HG02571 (cell line): ENCODE measurements at regions not wholly inside any gene's neighbourhood (a gene's known extent, or its start where the extent isn't known, plus 50 kb on each side); places are given as distances from the start of the nearest gene placed in this dataset.

Experiments used
- ATAC-seq: cut with Tn5 transposase; IDR thresholded peaks from one replicate; pipeline ENCODE4 v1.9.1; 2021; ENCODE audit warnings: mild to moderate bottlenecking, moderate library complexity; ENCODE audit not compliant: unreplicated experiment

DNA sequence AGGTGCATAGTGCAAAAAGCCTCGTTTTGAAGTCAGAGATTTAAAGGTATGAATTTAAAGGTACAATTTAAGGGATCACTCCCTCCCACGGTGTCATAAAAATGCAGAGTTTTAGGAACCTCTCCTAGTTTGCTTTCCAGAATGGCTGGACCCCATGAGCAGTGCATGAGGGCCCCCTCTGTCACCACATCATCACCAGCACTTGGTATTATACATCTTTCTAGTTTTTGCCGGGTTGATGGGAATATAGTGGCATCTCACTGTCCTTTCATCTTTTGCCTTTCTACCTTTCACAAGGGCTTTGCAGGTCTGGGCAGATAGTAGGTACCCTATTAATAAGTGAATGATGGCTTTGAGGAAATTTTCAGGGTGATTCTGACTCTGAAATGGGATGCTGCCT lies 103.6 kb upstream of the AGBL1 start:
- no peak for ATAC-seq

DNA sequence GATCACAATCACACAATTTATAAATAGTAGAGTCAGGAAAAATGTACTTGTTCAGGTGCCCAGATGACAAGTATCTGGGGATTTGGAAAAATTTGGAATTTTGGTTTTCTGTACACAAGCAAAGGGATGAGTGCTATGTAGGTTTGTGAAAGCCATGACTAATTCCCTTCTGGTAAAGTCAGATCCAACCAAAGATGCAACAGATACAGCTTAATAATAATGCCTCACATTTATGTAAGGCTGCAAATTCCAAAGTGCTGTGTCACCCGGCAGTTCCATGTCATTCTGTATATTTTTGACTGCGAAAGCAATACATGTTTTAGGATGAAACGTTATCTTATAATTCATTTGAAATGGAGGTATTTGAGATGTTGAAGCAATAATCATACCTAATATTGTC lies 102.7 kb upstream of the AGBL1 start:
- no peak for ATAC-seq

DNA sequence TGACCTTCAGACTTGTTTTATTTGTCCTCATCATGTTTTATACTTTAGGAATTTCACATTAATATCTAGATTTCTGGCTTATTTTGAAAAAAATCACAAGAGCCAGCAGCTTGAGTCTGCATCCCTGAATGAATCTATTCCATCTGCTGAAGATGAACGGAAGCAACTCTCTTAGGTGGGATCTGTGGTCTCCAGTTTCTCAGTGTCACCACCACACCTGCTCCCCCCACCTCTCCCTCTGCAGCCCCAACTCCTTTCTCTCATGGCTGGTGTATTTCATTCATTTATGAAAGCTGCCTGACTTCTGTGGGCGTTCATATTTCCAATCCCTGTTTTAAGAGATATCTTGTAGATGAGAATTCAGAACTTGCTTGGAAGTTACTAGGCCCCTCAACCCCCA lies 102.1 kb upstream of the AGBL1 start:
- no peak for ATAC-seq

DNA sequence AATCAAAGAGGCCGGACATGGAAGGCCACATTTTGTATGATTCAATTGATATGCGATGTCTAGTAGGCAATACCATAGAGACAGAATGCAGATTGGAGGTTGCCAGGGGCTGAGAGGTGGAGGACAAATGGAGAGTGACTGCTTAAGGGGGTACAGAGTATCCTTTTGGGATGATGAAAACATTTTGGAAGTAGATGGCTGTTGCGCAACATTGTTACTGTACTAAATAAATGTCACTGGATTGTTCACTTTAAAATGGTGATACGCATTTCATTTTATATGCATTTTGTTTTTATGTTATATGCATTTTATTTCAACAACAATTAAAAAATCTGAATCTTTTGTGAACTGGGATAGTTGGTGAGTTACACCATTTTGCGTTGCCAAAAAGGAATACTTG lies 99.7 kb upstream of the AGBL1 start:
- no peak for ATAC-seq

DNA sequence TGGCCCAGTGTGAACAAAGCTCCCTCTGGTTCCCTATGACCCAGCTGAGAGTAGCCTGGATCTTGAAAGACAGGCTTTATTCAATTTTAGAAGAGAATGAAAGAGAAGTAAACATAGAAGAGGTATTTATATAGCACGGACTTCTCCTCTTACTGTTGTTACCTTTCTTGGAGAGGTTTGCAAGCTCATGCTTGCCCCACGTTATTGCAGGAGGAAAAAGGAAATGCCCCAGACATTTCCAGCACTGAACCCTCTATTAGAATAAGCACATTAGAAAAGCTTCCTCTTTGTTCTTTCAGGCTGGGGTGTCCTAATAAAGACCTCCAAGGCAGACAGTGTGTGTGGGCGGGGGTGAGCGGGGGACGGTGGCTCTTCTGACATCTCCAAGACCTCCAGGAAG lies 98.7 kb upstream of the AGBL1 start:
- no peak for ATAC-seq

DNA sequence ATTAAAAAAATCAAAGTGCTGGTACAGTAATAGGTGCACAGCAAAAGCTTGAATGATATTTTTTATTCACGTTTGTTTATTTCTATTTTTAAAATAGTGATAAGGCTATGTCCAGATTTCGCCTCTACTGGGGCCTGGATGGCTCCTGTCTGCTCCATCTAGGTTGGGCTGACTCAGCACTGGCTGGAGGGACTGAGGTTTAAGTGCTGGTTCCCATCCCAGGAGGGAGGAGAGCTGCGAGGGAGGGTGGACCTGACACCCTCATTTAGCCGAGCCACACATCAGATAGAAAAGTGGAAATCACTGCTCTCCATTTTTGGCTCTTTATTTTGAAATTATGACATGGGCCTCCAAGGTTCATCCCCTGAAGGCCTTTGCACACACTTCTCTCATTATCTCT lies 95.4 kb upstream of the AGBL1 start:
- ATAC-seq: no peak

DNA sequence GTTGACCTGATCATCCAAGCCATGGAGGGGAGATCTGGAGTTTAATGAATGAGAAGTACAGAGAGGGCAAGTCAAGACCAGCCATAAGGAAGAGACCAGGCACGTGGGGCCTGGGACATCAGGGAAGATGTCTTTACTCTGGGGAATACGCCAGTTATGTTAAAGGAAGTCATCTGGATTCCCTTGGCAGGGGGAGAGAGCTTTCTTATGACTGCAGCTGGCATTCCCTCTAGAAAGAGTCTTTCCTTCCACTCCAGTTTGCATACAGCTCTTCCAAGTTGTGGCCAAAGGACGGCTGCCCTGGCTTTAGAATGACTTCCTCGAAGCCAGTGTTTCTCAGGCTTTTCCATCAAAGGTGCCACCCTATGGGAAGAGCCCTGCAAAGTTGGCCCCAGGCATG lies 93.6 kb upstream of the AGBL1 start:
- no peak for ATAC-seq

DNA sequence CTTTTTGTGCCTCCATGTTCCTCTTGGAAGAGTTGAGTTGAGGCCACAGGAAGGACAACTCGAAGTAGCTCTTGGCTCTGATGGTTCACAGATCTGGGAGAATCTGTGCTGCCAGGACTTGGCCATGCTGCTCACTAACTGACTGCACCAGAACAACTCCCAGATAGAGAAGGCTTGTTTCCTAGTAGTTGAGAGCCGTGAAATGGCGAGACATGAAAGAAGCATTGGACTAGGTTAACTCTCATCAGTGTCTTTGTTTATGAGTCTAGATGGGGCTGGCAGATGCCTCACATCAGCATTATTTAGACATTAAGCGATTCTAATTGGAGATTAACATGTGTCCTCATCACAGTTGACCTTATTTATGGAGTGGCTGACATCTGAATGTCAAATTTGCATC lies 92.9 kb upstream of the AGBL1 start:
- no peak for ATAC-seq

DNA sequence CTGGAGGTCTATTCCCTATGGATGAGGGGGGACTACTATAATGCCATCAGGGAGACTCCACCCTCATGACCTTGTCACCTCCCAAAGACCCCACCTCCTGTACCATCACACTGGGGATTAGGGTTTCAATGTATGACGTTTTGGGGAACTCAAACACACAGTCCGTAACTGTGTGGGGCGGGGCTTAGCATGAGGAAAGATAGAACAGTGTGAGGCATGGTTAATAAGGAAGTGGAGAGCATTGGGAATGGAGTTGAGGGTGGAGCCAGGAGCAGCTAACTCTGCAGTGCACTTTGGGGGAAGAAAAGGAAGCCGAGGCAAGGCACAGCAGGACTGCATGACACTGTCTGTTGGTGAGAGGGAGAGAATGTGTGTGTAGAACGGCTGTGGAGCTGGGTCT lies 90.9 kb upstream of the AGBL1 start:
- no peak for ATAC-seq

DNA sequence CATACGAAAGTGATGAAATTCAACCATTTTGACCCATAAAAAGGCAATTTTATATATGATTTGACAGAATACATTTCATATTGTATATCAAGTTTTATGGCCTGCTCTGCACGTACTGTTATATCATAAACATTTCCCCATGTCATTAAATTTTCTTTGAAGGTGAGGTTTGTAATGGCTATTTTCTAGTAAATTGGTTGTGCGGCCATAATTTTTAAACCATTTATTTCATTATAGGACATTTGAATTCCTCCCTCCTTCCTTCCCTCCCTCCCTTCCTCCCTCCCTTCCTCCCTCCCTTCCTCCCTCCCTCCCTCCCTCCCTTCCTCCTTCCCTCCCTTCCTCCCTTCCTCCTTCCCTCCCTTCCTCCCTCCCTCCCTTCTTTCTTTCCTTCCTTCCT lies 87.4 kb upstream of the AGBL1 start:
- no peak for ATAC-seq

DNA sequence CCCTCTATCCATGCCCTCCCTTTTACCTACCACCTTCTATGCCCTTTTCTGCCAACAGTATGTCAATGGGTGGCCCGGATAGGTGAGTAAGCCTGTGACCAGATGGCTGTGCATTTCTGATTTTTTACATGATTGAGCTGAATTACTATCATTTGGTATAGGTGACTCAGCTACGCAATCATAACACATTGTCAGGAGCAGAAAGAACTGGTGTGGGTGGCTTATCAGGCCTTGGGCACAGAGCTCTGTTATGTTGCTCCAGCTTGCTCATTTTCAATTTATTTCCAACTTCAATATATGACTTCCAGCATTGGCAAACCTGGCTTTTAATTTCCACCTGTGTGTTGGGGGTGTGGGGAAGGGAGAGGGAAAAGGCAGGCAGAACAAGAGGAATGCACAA lies 86.6 kb upstream of the AGBL1 start:
- no peak for ATAC-seq

DNA sequence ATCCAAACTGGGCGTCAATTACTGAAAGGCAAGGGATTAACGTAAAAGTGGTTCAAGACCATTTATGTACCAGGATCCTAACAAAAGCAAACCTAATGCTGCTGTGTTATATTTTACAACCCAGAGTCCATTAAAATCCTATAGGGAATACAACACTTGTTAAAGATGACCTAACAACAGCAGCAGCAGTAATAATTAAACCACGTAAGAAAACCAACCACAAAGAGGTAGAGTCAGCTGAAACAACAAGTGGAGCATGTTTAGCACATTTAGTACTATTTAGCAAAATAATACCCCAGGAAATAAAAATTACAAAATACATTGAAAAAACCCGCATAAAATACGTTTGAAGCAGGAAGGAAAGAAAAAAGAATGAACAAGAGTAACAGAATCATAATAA lies 82.1 kb upstream of the AGBL1 start:
- ATAC-seq: no peak

DNA sequence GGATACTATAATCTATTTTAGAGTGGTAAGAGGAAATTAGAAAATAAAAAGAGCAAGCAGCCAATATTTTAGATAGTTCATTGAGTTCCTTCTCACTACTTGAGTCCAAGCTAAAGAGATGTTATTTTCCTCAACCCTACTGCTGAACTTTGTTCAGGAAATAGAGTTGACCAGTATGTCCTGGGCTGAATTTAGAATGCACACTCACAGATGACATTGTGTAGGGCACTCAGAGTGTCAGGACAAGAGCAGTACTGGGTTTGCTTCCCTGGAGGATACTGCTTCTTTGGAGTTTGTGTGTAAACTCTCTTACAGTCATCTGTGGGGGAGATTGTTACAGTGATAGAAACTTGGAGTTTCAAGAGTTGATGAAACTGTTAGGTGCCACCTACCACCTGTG lies 80.0 kb upstream of the AGBL1 start:
- no peak for ATAC-seq

DNA sequence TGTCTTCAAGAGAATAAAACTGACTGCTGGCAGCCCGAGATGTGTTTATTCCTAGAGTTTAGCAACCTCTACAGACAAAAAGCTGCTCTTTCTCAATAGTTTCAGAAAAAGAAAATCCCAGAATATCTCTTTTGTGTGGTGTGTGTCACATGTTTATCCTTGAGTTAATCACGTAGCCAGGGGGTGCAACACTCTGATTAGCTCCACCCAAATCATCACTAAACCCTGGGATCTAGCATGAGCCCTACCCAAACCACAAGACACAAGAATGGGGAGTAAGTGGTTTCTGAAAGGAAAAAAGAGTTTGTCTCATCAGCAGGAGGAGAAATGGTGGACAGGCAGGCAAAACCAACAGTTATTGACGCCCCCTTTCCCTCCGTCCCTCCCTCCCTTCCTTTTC lies 78.5 kb upstream of the AGBL1 start:
- ATAC-seq: no peak

DNA sequence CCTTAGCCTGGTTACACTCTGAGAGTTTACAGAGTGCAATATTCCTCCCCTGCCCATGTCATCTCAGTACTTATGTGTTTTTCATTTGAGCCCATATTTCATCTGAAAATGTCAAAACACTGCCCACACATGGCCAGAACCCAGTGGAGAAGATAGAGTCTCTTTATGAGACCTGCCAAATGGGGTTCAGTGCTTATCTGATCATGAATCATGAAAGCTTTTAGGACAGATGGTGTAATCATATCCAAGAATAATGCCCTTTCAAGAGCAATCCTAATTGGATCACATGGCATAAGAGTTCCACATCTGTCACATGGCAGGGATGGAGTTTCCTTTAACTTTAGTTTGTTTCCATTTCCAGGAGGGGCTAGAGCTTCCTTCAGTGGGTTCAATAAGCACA lies 77.2 kb upstream of the AGBL1 start:
- no peak for ATAC-seq

DNA sequence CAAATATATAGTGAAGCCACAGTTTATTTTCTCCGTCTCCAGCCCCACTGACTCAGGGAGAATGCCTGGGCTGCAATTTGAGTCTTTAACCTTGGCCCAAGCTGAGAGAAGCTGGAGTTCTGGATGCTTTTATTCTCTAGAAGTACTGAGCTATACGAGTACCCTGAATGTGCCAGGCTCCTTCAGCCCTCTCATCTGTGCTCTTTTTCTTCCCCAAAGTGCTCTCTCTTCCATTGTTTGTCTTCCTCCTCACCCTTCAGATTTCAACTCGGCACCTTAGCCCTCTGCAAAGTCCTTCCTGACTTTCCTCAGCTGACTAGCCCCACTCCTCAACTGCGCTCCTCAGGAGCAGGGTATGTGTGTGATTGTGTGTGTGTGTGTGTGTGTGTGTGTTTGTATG lies 75.6 kb upstream of the AGBL1 start:
- ATAC-seq: no peak

DNA sequence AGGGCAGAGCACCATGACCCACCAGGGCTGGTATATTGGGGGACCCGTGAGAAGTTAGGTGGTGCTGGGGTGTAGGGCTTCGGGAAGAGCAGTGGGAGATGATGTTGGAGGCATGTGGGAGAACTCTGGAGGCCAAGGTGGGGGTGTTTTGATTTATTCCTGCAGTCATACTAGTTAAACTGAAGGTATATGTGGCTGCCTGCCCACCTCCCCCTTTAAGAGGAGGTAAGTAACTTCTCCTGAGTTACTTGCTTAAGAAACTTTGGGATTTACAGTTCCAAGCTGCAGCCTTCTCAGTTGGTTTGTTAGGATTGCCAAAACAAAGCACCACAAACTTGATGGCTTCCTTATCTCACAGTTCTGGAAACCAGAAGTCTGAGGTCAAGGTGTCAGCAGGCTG lies 73.1 kb upstream of the AGBL1 start:
- ATAC-seq: no peak

DNA sequence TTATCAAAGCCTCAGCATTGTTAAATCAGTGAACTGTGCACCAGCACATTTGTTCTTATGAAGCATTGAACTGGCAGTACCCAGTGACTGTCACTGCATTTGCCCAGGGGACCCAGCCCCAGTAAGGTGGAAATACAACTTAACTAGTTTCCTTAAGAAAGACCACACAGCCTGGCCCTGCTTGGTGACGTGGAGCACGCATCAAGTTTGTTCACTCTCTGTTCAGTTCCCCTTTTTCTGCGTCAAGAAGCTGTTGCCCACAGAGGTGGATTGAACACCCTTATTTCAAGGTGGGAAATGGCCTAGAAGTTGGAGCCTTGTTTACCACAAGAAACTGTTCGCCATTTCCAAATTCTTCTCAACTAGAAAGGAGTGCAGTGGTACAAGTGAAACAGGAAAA lies 69.9 kb upstream of the AGBL1 start:
- no peak for ATAC-seq

DNA sequence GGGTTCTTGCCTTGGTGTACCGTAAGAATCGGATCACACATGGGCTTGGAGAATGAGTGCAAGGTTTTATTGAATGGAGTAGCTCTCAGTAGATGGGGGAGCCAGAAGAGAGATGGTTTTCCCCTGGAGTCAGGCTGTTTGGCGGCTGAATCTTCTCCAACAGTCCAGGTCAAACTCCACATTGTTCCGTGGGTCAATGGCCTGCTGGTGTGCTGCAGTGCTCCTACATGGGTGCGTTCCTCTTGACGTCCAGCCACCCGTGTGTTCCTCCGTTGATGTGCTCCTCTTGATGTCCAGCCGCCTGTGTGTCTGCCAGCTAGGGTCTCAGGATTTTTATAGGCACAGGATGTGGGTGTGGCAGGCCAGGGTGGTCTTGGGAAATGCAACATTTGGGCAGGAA lies 69.3 kb upstream of the AGBL1 start:
- no peak for ATAC-seq

DNA sequence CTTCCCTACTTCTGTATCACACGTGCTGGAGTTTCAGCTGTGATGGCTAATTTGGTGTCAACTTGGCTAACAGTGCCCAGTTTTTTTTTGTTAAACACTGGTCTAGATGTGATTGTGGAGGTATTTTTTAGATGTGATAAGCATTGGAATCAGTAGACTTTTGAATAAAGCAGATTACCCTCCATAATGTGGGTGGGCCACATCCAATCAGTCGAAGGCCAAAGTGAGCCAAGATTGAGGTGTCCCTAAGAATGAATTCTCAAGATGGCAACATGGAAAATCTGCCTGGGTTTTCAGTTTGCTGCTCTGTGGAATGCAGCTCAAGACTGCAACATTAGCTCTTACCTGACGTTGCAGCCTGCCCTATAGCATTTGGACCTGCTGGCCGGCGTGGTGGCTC lies 68.8 kb upstream of the AGBL1 start:
- no peak for ATAC-seq

DNA sequence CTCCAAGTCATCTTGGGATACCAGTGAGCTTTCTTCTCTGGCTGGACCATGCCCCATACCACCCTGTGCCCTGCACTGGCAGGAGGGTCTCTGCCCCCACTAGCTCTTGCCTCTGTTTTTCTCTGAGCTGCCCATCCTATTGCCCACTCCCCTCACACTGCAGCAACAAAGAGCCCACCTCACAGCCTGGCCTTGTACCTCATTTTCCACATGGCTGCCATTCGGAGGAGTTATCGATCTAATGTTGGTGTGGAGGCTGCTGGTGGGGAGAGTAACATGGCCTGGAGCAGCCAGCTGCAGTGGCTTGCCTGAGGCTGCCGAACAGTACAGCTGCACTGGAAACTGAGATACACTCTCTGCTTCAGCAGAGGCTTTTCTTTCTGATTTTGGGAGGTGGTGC lies 65.7 kb upstream of the AGBL1 start:
- no peak for ATAC-seq

DNA sequence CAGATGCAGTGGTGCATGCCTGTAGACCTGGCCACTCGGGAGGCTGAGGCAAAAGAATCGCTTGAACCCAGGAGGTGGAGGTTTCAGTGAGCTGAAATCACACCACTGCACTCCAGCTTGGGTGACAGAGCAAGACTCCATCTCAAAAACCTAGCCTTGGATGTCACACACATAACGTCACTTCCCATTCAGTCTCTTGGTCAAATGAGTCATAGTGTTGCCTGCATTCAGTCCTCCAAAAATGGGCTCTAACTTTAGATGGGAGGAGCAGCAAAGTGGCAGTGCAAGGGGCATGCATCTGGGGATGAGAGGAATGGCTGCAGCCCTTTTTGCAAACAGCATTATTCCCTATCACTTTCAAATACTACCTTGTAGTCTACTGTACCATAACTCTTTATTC lies 62.9 kb upstream of the AGBL1 start:
- no peak for ATAC-seq

DNA sequence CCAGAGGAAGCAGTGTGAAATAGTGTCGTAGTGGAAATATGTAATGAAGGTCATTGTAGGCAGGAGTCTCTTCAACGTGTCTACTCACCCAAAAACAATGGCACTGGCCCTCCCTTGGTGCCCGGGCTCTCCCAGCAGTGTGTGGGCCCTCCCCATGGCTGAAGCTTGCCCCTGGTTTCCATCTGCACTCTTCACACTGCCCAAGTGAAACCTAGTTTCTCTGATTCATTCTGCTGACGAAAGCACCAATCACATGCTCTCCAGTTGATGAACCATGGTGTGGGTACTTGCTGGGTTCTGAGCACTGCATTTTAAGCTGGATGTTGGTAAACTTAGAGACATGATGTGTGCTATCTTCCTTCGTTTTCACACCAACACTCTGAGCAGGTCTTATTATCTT lies 61.0 kb upstream of the AGBL1 start:
- ATAC-seq: no peak
